ENCODE measurements at regions not wholly inside any gene's neighbourhood (a gene's known extent, or its start where the extent isn't known, plus 50 kb on each side); places are given as distances from the start of the nearest gene placed in this dataset.

- in situ Hi-C loops (cut with HindIII; ENCODE audit: extremely low pct_ligation_motif_present, low pct_unique_long_range_greater_than_20kb) = no loop called here
- no peak overlapping the region for H2AFZ ChIP-seq (ENCODE audit: low read length)
- H3K9ac ChIP-seq (ENCODE audit: insufficient read depth, low read depth, low read length) = no peak overlapping the region
- intact Hi-C loops (cut with micrococcal nuclease; ENCODE audit: unreplicated experiment) = no loop called here
- WGBS (ENCODE audit: low lambda C conversion rate) = 3% methylated on average over 1 of the region's 1 CpG
- DNase-seq (ENCODE audit: low spot score) (no peak), FAIRE-seq (no peak), ATAC-seq (no peak)
- H3K27me3 ChIP-seq (ENCODE audit: control insufficient read depth in 1 of 2, insufficient read depth in 2 of 2, low read length in 2 of 2) = no peaks in the 10 kb centered on the region
- CTCF ChIA-PET (ENCODE audit: low intra/inter-chr PET ratio, low total read pairs) = no interaction called here
- H3K4me1 ChIP-seq (ENCODE audit: insufficient read depth, low read length) = no peaks in the 10 kb centered on the region
- H4K20me1 ChIP-seq (ENCODE audit: insufficient read depth, low read length) = no peaks in the 10 kb centered on the region
- no peaks in the 10 kb centered on the region for H3K79me2 ChIP-seq (ENCODE audit: insufficient read depth, low read length)
- H3K36me3 ChIP-seq (replicated peaks in 1 of 2; ENCODE audit: control insufficient read depth in 1 of 2, insufficient read depth in 2 of 2, low read length in 2 of 2) = no peaks in the 10 kb centered on the region
- BruUV-seq (replicated peaks) = no TSS peak
- H3K27ac ChIP-seq (ENCODE audit: extremely low read length, insufficient read depth, low read length) = no peak overlapping the region
- POLR2A ChIA-PET = no interaction called here
- H3K4me3 ChIP-seq (replicated peaks in 1 of 3; ENCODE audit: insufficient read depth in 1 of 3, low read depth in 2 of 3, low read length in 3 of 3) = no peak overlapping the region
- no peaks in the 10 kb centered on the region for H3K9me3 ChIP-seq (ENCODE audit: low read length)
- H3K4me2 ChIP-seq (ENCODE audit: low read depth, low read length) = no peak overlapping the region
- TF ChIP-seq KDM2A (CRISPR knock-in tag; IDR thresholded peaks at IDR 0.05; ENCODE audit: borderline replicate concordance, low read depth) = no peak
- TF ChIP-seq ZNF513 (CRISPR knock-in tag; conservative IDR thresholded peaks at IDR 0.05) = no peak
- no peak for TF ChIP-seq NR1H2 (CRISPR knock-in tag; IDR thresholded peaks at IDR 0.05; ENCODE audit: borderline replicate concordance, low read depth)
- TF ChIP-seq ZNF251 (CRISPR knock-in tag; IDR thresholded peaks at IDR 0.05) = no peak
- TF ChIP-seq FOXP4 (CRISPR knock-in tag; IDR thresholded peaks at IDR 0.05) = no peak
- no peak for TF ChIP-seq PRDM10 (CRISPR knock-in tag; IDR thresholded peaks at IDR 0.05; ENCODE audit: low read depth)
- TF ChIP-seq ZNF547 (CRISPR knock-in tag; IDR thresholded peaks at IDR 0.05) = no peak
- no peak for TF ChIP-seq ZNF562 (CRISPR knock-in tag; IDR thresholded peaks at IDR 0.05; ENCODE audit: borderline replicate concordance)
- no peak for TF ChIP-seq HMGXB3 (CRISPR knock-in tag; IDR thresholded peaks at IDR 0.05; ENCODE audit: borderline replicate concordance)
- no peak for TF ChIP-seq SP140L (CRISPR knock-in tag; IDR thresholded peaks at IDR 0.05; ENCODE audit: borderline replicate concordance)
Observed at GRCh38 chr13:62038214-62038613, 622.6 kb upstream of the PCDH20 start.
